SK-N-SH (cell line): ENCODE measurements at regions not wholly inside any gene's neighbourhood (a gene's known extent, or its start where the extent isn't known, plus 50 kb on each side); places are given as distances from the start of the nearest gene placed in this dataset.

Source experiments
- CTCF ChIA-PET: fragments of 300-600, 350-600 bp; formaldehyde crosslinking; extraction: SDS; loops from one replicate; lab custom pipeline; 2021; lab: Yijun Ruan, JAX
- POLR2A ChIA-PET: fragments of 350-600 bp; sonication (Branson Sonifier 250); formaldehyde crosslinking; extraction: SDS; loops from one replicate; lab custom pipeline; 2020; ENCODE audit warnings: antibody characterized with exemption, inconsistent platforms; lab: Yijun Ruan, JAX
- DNase-seq: peaks from one replicate; pipeline ENCODE4 v3.0.0; 2012
- H2AFZ ChIP-seq: fragments of 200-600 bp; sonication (generic); 2 replicates; pipeline ENCODE4 v1.8.1; 2016; ENCODE audit warnings: antibody characterized with exemption, mild to moderate bottlenecking, low read depth
- H3F3A ChIP-seq: fragments of 200-600 bp; sonication (generic); replicated peaks from 2 replicates; pipeline ENCODE3; 2016; ENCODE audit warnings: antibody characterized with exemption, mild to moderate bottlenecking; ENCODE audit not compliant: insufficient read depth
- H3K27ac ChIP-seq, 2 experiments: fragments of 200-500 bp in 1 of 2; fragments of 200-600 bp in 1 of 2; sonication (Bioruptor generic) in 1 of 2; sonication (generic), shearing (Covaris generic) in 1 of 2; 2 replicates each; pipeline versions ENCODE4 v1.5.1 to v1.6.1; 2014 to 2016; ENCODE audit warnings: low read depth in 2 of 2, inconsistent platforms in 1 of 2, low read length in 1 of 2, mild to moderate bottlenecking in 1 of 2, mixed read lengths in 1 of 2
- H3K27me3 ChIP-seq: fragments of 200-600 bp; sonication (generic), shearing (Covaris generic); 2 replicates; pipeline ENCODE4 v1.6.1; 2016; ENCODE audit warnings: mixed run types; ENCODE audit not compliant: insufficient read depth
- H3K36me3 ChIP-seq, 2 experiments: fragments of 200-500 bp in 1 of 2; fragments of 200-600 bp in 1 of 2; sonication (Bioruptor generic) in 1 of 2; sonication (generic) in 1 of 2; replicated peaks in 1 of 2; 2 replicates each; pipeline versions ENCODE3 to v1.5.1; 2014 to 2016; ENCODE audit warnings: low read length in 1 of 2, mild to moderate bottlenecking in 1 of 2; ENCODE audit not compliant: insufficient read depth in 2 of 2, control insufficient read depth in 1 of 2
- H3K4me1 ChIP-seq, 2 experiments: fragments of 200-500 bp in 1 of 2; fragments of 200-600 bp in 1 of 2; sonication (Bioruptor generic) in 1 of 2; sonication (generic), shearing (Covaris generic) in 1 of 2; 2 replicates each; pipeline versions ENCODE4 v1.5.1 to v1.6.1; 2014 to 2016; ENCODE audit warnings: low read depth in 1 of 2, low read length in 1 of 2, mixed run types in 1 of 2; ENCODE audit not compliant: insufficient read depth in 2 of 2, control insufficient read depth in 1 of 2
- H3K4me2 ChIP-seq: fragments of 200-600 bp; sonication (generic), shearing (Covaris generic); 2 replicates; pipeline ENCODE4 v1.6.1; 2017; ENCODE audit warnings: mixed run types
- H3K4me3 ChIP-seq, 2 experiments: fragments of 200-500 bp in 1 of 2; fragments of 200-600 bp in 1 of 2; sonication (Bioruptor generic) in 1 of 2; sonication (generic), shearing (Covaris generic) in 1 of 2; 2 replicates each; pipeline versions ENCODE4 v1.5.1 to v1.8.1; 2014 to 2016; ENCODE audit warnings: low read depth in 2 of 2, inconsistent platforms in 1 of 2, low read length in 1 of 2, mild to moderate bottlenecking in 1 of 2, mixed read lengths in 1 of 2, moderate library complexity in 1 of 2
- H3K79me2 ChIP-seq: fragments of 200-600 bp; sonication (generic); 2 replicates; pipeline ENCODE4 v1.8.1; 2017; ENCODE audit warnings: mild to moderate bottlenecking; ENCODE audit not compliant: insufficient read depth
- H3K9ac ChIP-seq: fragments of 200-600 bp; sonication (generic); 2 replicates; pipeline ENCODE4 v1.6.1; 2017; ENCODE audit warnings: mixed run types
- H3K9me2 ChIP-seq: fragments of 200-600 bp; sonication (generic); 2 replicates; pipeline ENCODE4 v1.6.1; 2017; ENCODE audit warnings: mixed run types
- H3K9me3 ChIP-seq: fragments of 200-600 bp; sonication (generic); 2 replicates; pipeline ENCODE4 v1.6.1; 2017; ENCODE audit warnings: mixed run types, mild to moderate bottlenecking, moderate library complexity
- H4K20me1 ChIP-seq: fragments of 200-600 bp; sonication (generic); 2 replicates; pipeline ENCODE4 v1.6.1; 2017; ENCODE audit warnings: mild to moderate bottlenecking, mixed run types; ENCODE audit not compliant: insufficient read depth
- CHD2 ChIP-seq: fragments of 150-350 bp; IDR thresholded peaks from 2 replicates; pipeline ENCODE4 v1.6.1; 2018; ENCODE audit warnings: low read length; ENCODE audit not compliant: partially characterized antibody
- ELF1 ChIP-seq: IDR thresholded peaks from 2 replicates; pipeline ENCODE4 v1.4.0; 2012
- EZH2phosphoT487 ChIP-seq: fragments of 200-600 bp; sonication (generic); IDR thresholded peaks from 2 replicates; pipeline ENCODE4 v1.6.1; 2017; ENCODE audit warnings: low read depth, mixed run types, mild to moderate bottlenecking, antibody characterized with exemption, moderate library complexity, borderline replicate concordance
- FOSL2 ChIP-seq: IDR thresholded peaks from 2 replicates; pipeline ENCODE4 v1.4.0; 2012; ENCODE audit warnings: low read depth, mild to moderate bottlenecking, moderate library complexity, borderline replicate concordance
- GABPA ChIP-seq: IDR thresholded peaks from 2 replicates; pipeline ENCODE4 v1.4.0; 2012; ENCODE audit warnings: low read depth, mild to moderate bottlenecking
- GATA2 ChIP-seq: sonication (generic); formaldehyde crosslinking; IDR thresholded peaks from 2 replicates; pipeline ENCODE4 v1.5.0; 2020; ENCODE audit warnings: mild to moderate bottlenecking, missing genetic modification reagents
- MEF2A ChIP-seq: IDR thresholded peaks from 2 replicates; pipeline ENCODE4 v1.4.0; 2012; ENCODE audit warnings: low read depth, borderline replicate concordance
- MXI1 ChIP-seq: IDR thresholded peaks from 2 replicates; pipeline ENCODE4 v1.6.1; 2012; ENCODE audit warnings: mild to moderate bottlenecking, low read depth, low read length, improper control_type of control experiment
- NFIC ChIP-seq: IDR thresholded peaks from 2 replicates; pipeline ENCODE4 v1.4.0; 2012; ENCODE audit warnings: borderline replicate concordance
- RAD21 ChIP-seq: IDR thresholded peaks from 2 replicates; pipeline ENCODE4 v1.6.1; 2012; ENCODE audit warnings: mild to moderate bottlenecking, low read length
- RCOR1 ChIP-seq: fragments of 150-350 bp; IDR thresholded peaks from 2 replicates; pipeline ENCODE4 v1.6.1; 2017; ENCODE audit warnings: antibody characterized with exemption, low read length
- RFX5 ChIP-seq: IDR thresholded peaks from 2 replicates; pipeline ENCODE4 v1.6.1; 2012; ENCODE audit warnings: mild to moderate bottlenecking, improper control_type of control experiment, low read length
- RXRA ChIP-seq: IDR thresholded peaks from 2 replicates; pipeline ENCODE4 v1.4.0; 2012; ENCODE audit warnings: low read depth, mild to moderate bottlenecking, borderline replicate concordance
- TAF1 ChIP-seq: IDR thresholded peaks from 2 replicates; pipeline ENCODE4 v1.6.1; 2012; ENCODE audit warnings: low read depth, mild to moderate bottlenecking, low read length, moderate library complexity, borderline replicate concordance
- TCF12 ChIP-seq: IDR thresholded peaks from 2 replicates; pipeline ENCODE4 v1.4.0; 2012
- WGBS: methylation state at CpG from one replicate; pipeline ENCODE4 v1.1.6; 2017; ENCODE audit warnings: low lambda C conversion rate; 5-methylcytosine and 5-hydroxymethylcytosine counted together
- TF ChIP-seq, protein P1 (sequence below): fragments of 150-350 bp; IDR thresholded peaks from 2 replicates; pipeline ENCODE4 v1.6.1; 2017; ENCODE audit warnings: antibody characterized with exemption, low read length, low read depth, borderline replicate concordance
- TF ChIP-seq, protein P2 (sequence below): fragments of 200-600 bp; sonication (generic); IDR thresholded peaks from 2 replicates; pipeline ENCODE4 v1.6.1; 2017; ENCODE audit warnings: antibody characterized with exemption, mild to moderate bottlenecking, moderate library complexity
- TF ChIP-seq, protein P3 (sequence below): IDR thresholded peaks from 2 replicates; pipeline ENCODE4 v1.4.0; 2012; ENCODE audit warnings: low read depth
- TF ChIP-seq, protein P4 (sequence below): IDR thresholded peaks from 2 replicates; pipeline ENCODE4 v1.6.1; 2012; ENCODE audit warnings: mild to moderate bottlenecking, low read depth, low read length, moderate library complexity
- TF ChIP-seq, protein P5 (sequence below): IDR thresholded peaks from 2 replicates; pipeline ENCODE4; 2012

DNA sequence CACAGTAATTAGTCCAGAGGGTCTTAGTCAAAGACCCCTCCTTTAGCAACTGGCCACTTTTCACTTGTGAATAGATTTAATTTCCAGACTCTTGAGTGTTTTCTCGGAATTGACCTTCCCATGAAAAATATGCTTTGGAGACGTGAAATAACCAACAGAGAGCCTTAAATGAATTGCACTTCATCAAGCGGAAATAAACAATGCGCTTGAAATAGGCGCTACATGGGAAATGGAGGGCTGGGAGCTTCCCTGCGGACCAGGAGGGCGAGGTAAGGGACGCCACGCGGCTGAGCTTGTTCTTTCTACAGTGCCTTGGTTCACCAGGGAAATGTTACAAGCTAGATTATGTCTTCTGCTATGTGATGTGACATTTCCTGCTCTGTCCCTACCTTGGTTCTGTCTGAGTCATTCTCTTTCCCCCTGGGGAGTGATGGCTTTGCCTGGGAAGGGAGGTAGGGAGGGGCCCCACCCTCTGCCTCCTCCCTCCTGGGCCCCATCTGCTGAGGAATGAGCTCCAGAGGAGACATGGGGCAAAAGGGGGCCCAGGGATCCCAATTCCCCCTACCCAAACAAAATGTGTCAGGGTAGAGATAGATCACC, 619.3 kb downstream of the PTPRU start:
- no peak overlapping the region for H3K4me3 ChIP-seq
- 69% methylated on average over 10 of the region's 10 CpGs for WGBS
- H3K27ac ChIP-seq, result no peak overlapping the region
- H3F3A ChIP-seq, result no peaks in the 10 kb centered on the region
- H3K79me2 ChIP-seq, result no peaks in the 10 kb centered on the region
- no peak overlapping the region for H3K4me2 ChIP-seq
- H3K27me3 ChIP-seq, result no peaks in the 10 kb centered on the region
- no peaks in the 10 kb centered on the region for H3K9me3 ChIP-seq
- TF ChIP-seq RAD21 (no peak), GABPA (no peak), ELF1 (no peak), RXRA (no peak), MXI1 (no peak), RFX5 (no peak), FOSL2 (no peak), GATA2 (no peak), CHD2 (no peak), EZH2phosphoT487 (no peak), MEF2A (no peak), TCF12 (no peak), RCOR1 (no peak), TAF1 (no peak), NFIC (no peak)
- TF ChIP-seq, protein P1, sequence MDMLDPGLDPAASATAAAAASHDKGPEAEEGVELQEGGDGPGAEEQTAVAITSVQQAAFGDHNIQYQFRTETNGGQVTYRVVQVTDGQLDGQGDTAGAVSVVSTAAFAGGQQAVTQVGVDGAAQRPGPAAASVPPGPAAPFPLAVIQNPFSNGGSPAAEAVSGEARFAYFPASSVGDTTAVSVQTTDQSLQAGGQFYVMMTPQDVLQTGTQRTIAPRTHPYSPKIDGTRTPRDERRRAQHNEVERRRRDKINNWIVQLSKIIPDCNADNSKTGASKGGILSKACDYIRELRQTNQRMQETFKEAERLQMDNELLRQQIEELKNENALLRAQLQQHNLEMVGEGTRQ, result no peak
- TF ChIP-seq, protein P2, sequence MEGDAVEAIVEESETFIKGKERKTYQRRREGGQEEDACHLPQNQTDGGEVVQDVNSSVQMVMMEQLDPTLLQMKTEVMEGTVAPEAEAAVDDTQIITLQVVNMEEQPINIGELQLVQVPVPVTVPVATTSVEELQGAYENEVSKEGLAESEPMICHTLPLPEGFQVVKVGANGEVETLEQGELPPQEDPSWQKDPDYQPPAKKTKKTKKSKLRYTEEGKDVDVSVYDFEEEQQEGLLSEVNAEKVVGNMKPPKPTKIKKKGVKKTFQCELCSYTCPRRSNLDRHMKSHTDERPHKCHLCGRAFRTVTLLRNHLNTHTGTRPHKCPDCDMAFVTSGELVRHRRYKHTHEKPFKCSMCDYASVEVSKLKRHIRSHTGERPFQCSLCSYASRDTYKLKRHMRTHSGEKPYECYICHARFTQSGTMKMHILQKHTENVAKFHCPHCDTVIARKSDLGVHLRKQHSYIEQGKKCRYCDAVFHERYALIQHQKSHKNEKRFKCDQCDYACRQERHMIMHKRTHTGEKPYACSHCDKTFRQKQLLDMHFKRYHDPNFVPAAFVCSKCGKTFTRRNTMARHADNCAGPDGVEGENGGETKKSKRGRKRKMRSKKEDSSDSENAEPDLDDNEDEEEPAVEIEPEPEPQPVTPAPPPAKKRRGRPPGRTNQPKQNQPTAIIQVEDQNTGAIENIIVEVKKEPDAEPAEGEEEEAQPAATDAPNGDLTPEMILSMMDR, result no peak
- TF ChIP-seq, protein P3, sequence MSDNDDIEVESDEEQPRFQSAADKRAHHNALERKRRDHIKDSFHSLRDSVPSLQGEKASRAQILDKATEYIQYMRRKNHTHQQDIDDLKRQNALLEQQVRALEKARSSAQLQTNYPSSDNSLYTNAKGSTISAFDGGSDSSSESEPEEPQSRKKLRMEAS, result no peak
- TF ChIP-seq, protein P4, sequence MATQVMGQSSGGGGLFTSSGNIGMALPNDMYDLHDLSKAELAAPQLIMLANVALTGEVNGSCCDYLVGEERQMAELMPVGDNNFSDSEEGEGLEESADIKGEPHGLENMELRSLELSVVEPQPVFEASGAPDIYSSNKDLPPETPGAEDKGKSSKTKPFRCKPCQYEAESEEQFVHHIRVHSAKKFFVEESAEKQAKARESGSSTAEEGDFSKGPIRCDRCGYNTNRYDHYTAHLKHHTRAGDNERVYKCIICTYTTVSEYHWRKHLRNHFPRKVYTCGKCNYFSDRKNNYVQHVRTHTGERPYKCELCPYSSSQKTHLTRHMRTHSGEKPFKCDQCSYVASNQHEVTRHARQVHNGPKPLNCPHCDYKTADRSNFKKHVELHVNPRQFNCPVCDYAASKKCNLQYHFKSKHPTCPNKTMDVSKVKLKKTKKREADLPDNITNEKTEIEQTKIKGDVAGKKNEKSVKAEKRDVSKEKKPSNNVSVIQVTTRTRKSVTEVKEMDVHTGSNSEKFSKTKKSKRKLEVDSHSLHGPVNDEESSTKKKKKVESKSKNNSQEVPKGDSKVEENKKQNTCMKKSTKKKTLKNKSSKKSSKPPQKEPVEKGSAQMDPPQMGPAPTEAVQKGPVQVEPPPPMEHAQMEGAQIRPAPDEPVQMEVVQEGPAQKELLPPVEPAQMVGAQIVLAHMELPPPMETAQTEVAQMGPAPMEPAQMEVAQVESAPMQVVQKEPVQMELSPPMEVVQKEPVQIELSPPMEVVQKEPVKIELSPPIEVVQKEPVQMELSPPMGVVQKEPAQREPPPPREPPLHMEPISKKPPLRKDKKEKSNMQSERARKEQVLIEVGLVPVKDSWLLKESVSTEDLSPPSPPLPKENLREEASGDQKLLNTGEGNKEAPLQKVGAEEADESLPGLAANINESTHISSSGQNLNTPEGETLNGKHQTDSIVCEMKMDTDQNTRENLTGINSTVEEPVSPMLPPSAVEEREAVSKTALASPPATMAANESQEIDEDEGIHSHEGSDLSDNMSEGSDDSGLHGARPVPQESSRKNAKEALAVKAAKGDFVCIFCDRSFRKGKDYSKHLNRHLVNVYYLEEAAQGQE, result no peak
- TF ChIP-seq, protein P5, sequence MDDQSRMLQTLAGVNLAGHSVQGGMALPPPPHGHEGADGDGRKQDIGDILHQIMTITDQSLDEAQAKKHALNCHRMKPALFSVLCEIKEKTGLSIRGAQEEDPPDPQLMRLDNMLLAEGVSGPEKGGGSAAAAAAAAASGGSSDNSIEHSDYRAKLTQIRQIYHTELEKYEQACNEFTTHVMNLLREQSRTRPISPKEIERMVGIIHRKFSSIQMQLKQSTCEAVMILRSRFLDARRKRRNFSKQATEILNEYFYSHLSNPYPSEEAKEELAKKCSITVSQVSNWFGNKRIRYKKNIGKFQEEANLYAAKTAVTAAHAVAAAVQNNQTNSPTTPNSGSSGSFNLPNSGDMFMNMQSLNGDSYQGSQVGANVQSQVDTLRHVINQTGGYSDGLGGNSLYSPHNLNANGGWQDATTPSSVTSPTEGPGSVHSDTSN, result no peak
- peaks cover 2% of the 10 kb centered on the region in 2 experiments; a peak in 2 of 4 replicates for H3K4me1 ChIP-seq
- ChIA-PET POLR2A (interaction anchor here (0.6 kb wide), 1 partner anchor 617 kb away, joined by 3 read pairs; no protein-coding TSS in a partner anchor), CTCF (interaction anchor here (0.5 to 4.8 kb wide), 2 partner anchors 62 to 240 kb away, joined by 3 to 21 read pairs; no protein-coding TSS in a partner anchor)
- H3K9ac ChIP-seq, result no peak overlapping the region
- no peaks in the 10 kb centered on the region for H3K9me2 ChIP-seq
- no peaks in the 10 kb centered on the region for H4K20me1 ChIP-seq
- no peak overlapping the region for H2AFZ ChIP-seq
- no peak for DNase-seq
- H3K36me3 ChIP-seq, result no peaks in the 10 kb centered on the region
